Activated T-helper 1 cell treated with anti-CD3 and anti-CD28 coated beads, Interleukin-12 subunit alpha, Interleukin-12 subunit beta, Interleukin-2, Interleukin-4 antibody, amounts not matched to agents 30 ng/mL and 10 ng/mL and 1 ng/mL, durations not matched to agents 14 hours and 24 hours and 36 hours (primary cell): ENCODE measurements at regions not wholly inside any gene's neighbourhood (a gene's known extent, or its start where the extent isn't known, plus 50 kb on each side); places are given as distances from the start of the nearest gene placed in this dataset.

Experiments used
- DNase-seq: peaks from one replicate; pipeline ENCODE4 v3.0.0; 2021; ENCODE audit warnings: low spot score
- H3K27ac Mint-ChIP-seq: one replicate; pipeline ENCODE4 v1.8.0; 2021; ENCODE audit warnings: mild to moderate bottlenecking, mixed read lengths
- H3K27me3 Mint-ChIP-seq: one replicate; pipeline ENCODE4 v1.8.0; 2022; ENCODE audit warnings: mild to moderate bottlenecking, moderate library complexity, mixed read lengths; ENCODE audit not compliant: insufficient read depth
- H3K36me3 Mint-ChIP-seq: one replicate; pipeline ENCODE4 v1.8.0; 2021; ENCODE audit warnings: low read depth, mixed read lengths
- H3K4me1 Mint-ChIP-seq: one replicate; pipeline ENCODE4 v1.8.0; 2021; ENCODE audit warnings: low read depth, mixed read lengths
- H3K4me3 Mint-ChIP-seq: one replicate; pipeline ENCODE4 v1.8.0; 2021; ENCODE audit warnings: mild to moderate bottlenecking, moderate library complexity, mixed read lengths
- H3K9me3 Mint-ChIP-seq: one replicate; pipeline ENCODE4 v1.8.0; 2021; ENCODE audit warnings: mixed read lengths
- intact Hi-C: fragments of 100-400 bp; cut with micrococcal nuclease; formaldehyde crosslinking; loops from one replicate; pipeline ENCODE4 v1.15.1; 2024

DNA sequence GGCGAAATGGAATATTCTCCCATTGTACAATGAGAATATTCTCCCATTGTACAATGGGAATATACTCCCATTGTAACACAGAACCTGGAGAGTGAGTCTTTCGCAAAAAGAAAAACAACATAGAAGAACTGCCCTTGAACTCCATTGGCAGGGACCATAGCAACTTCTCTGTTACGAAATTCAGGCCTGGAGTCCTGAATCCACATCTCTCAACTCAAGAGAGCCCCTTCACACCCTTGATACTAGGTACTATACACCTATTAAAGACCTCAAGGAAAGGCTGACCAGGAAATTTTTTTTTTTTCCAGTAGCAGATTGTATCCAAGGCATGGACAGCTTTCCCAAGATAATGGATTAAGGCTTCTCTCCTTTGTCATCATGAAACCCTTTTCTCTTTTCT lies 1687.0 kb downstream of the GRIK2 start:
- Mint-ChIP-seq H3K4me3 (no peak overlapping the region), H3K27me3 (no peaks in the 10 kb centered on the region), H3K4me1 (no peaks in the 10 kb centered on the region), H3K9me3 (peaks cover 5% of the 10 kb centered on the region), H3K36me3 (no peaks in the 10 kb centered on the region), H3K27ac (no peak overlapping the region)
- intact Hi-C loops, result no loop called here
- no peak for DNase-seq

GRCh38 chr6:103079867-103080266 lies 1686.4 kb downstream of the GRIK2 start:
- intact Hi-C loops, result no loop called here
- H3K4me3 Mint-ChIP-seq, result no peak overlapping the region
- no peaks in the 10 kb centered on the region for H3K27me3 Mint-ChIP-seq
- H3K36me3 Mint-ChIP-seq, result no peaks in the 10 kb centered on the region
- H3K4me1 Mint-ChIP-seq, result no peaks in the 10 kb centered on the region
- H3K27ac Mint-ChIP-seq, result no peak overlapping the region
- peaks cover 5% of the 10 kb centered on the region for H3K9me3 Mint-ChIP-seq
- DNase-seq, result no peak

DNA sequence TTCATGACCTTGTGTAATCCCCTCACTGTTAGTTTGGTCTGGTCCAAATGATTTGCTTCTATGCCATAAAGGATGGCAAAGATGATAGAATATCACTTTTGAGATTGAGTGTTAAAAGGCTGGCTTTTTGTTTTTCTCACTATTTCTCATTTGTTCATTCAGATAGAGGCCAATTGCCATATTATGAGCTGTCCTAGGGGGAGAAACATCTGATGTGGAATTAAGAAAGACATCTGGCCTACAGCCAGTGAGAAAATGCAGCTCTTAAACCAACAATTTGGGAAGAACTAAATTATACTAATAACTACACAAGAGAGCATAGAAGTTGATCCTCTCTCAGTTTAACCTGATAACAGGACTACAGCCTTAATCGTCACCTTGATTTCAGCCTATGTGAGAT lies 1668.6 kb downstream of the GRIK2 start:
- intact Hi-C loops, result no loop called here
- Mint-ChIP-seq H3K4me3 (no peak overlapping the region), H3K36me3 (no peaks in the 10 kb centered on the region), H3K27me3 (no peaks in the 10 kb centered on the region), H3K9me3 (peaks cover under 1% of the 10 kb centered on the region), H3K27ac (no peak overlapping the region), H3K4me1 (no peaks in the 10 kb centered on the region)
- DNase-seq, result no peak

DNA sequence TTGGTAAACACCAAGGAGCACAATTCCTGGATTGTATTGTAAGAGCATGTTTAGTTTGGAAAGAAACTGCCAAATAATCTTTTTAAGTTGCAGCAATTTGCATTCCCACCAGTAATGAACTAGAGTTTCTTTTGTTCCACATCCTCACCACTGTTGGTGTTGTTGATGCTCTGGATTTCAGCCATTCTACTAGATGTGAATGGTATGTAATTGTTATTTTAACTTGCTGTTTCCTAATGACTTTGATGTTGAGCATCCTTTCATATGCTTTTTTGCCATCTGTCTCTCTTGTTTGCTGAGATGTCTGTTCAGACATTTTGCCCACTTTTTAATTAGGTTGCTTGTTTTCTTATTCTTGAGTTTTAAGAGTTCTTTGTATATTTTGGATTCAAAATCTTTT lies 1654.1 kb downstream of the GRIK2 start:
- no peak overlapping the region for H3K4me3 Mint-ChIP-seq

GRCh38 chr6:103042336-103042735 lies 1648.8 kb downstream of the GRIK2 start:
- Mint-ChIP-seq H3K27me3 (no peaks in the 10 kb centered on the region), H3K9me3 (no peaks in the 10 kb centered on the region), H3K4me1 (no peaks in the 10 kb centered on the region), H3K27ac (no peak overlapping the region), H3K36me3 (no peaks in the 10 kb centered on the region), H3K4me3 (no peak overlapping the region)
- intact Hi-C loops, result no loop called here
- no peak for DNase-seq

More for the DNA sequence above, 1654.1 kb downstream of the GRIK2 start:
- DNase-seq, result no peak
- intact Hi-C loops, result no loop called here
- H3K36me3 Mint-ChIP-seq, result no peaks in the 10 kb centered on the region
- no peaks in the 10 kb centered on the region for H3K4me1 Mint-ChIP-seq
- no peaks in the 10 kb centered on the region for H3K9me3 Mint-ChIP-seq
- H3K27ac Mint-ChIP-seq, result no peak overlapping the region
- no peaks in the 10 kb centered on the region for H3K27me3 Mint-ChIP-seq

DNA sequence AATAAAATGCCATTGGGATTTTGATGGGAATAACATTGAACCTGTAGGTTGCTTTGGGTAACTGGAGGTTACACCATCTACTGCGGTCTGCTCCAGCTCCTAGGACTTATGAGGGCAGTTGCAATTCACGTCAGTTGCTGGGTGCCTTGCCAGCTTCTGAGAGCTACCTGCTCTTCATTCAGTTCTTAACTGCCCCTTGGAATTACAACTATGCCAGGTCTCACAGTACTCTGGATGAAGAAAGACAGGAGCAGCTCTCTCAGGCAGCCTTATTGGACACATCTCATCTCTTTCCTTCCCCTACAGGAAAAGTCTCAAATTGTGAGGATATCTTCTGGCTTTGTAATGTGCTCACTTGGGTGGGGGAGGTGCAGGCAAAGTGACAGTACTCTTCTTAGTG lies 1643.3 kb downstream of the GRIK2 start:
- no peak for DNase-seq
- intact Hi-C loops, result no loop called here
- Mint-ChIP-seq H3K27me3 (no peaks in the 10 kb centered on the region), H3K4me3 (no peak overlapping the region), H3K27ac (no peak overlapping the region), H3K4me1 (no peaks in the 10 kb centered on the region), H3K36me3 (no peaks in the 10 kb centered on the region), H3K9me3 (no peaks in the 10 kb centered on the region)

DNA sequence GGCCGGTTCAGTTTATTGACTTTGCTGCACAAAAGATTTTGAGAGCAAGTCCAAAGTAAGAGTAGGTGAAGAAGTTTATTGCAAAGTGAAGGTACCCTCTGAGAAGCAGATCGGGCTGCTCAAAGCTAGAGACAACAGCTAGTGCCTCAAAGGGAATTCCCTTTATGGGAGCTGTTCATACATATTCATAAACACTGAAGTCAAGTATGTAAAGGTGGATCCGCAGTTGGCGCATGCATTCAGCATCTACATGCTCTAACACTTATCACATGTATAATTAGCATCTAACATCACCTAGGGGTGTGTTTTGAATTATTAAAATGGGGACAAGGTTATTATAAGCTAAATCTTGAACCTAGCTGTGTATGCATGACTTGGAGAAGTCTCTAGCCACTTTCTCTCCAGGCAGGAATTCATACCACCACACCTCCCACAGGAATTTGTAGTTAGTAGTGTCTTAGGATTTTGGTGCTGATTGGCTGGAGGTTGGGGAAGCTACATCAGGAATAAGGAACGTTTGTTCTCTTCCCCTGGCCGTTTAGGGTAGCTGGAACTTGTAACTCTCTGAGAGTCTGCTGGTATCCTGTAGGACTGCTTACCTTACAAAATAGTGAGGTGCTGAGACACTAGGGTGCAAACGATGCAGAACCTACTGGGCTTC lies 1633.9 kb downstream of the GRIK2 start:
- H3K36me3 Mint-ChIP-seq, result no peaks in the 10 kb centered on the region
- intact Hi-C loops, result no loop called here
- DNase-seq, result no peak
- H3K27me3 Mint-ChIP-seq, result no peaks in the 10 kb centered on the region
- H3K9me3 Mint-ChIP-seq, result no peaks in the 10 kb centered on the region
- no peaks in the 10 kb centered on the region for H3K4me1 Mint-ChIP-seq
- no peak overlapping the region for H3K27ac Mint-ChIP-seq
- no peak overlapping the region for H3K4me3 Mint-ChIP-seq

DNA sequence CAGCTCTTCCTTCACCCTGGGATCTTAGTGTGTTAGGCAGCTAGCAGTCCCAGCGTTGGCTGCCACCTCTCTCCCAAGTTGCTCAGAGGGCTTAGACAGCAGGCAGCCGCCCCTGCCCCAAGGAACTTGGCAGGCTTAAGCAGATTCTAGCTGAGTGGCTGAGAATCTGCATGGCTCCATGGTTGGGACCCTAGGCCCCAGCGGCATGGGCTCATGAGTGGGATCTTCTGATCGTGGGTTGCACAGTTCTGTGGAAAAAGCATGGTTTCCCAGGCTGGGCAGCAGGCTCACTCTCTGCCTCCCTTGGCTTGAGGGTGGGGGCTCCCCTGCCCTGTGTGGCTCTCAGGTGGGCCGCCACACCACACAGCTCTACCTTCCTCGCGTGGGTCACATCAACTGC lies 1624.9 kb downstream of the GRIK2 start:
- Mint-ChIP-seq H3K4me3 (no peak overlapping the region), H3K36me3 (no peaks in the 10 kb centered on the region), H3K27ac (no peak overlapping the region), H3K27me3 (no peaks in the 10 kb centered on the region), H3K9me3 (no peaks in the 10 kb centered on the region), H3K4me1 (no peaks in the 10 kb centered on the region)
- no peak for DNase-seq
- intact Hi-C loops, result no loop called here

- no peak overlapping the region for H3K27ac Mint-ChIP-seq
- H3K9me3 Mint-ChIP-seq, result no peaks in the 10 kb centered on the region
- no peak for DNase-seq
- no peaks in the 10 kb centered on the region for H3K4me1 Mint-ChIP-seq
- H3K4me3 Mint-ChIP-seq, result no peak overlapping the region
- no peaks in the 10 kb centered on the region for H3K27me3 Mint-ChIP-seq
- H3K36me3 Mint-ChIP-seq, result no peaks in the 10 kb centered on the region
- intact Hi-C loops, result no loop called here
Observed at GRCh38 chr6:103017878-103018277, 1624.4 kb downstream of the GRIK2 start.

DNA sequence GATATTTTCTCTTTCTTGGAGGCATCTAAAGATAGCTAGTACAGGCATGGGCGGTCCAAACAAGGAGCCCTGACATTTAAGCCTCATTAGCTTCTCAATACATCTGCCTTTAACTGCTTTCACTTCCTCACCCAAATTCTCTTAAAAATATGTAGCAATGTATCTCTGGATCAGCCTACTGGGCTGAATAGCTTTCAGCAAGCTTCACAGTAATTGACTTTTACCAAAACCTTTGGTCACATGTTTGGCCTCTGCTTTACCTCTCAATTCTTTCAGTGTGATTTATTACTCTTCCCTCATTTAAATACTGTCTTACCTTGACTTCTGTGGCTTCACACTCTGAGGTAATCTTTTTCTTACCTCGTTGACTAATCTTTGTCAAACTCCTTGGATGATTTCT lies 1618.1 kb downstream of the GRIK2 start:
- no peaks in the 10 kb centered on the region for H3K36me3 Mint-ChIP-seq
- no peak overlapping the region for H3K27ac Mint-ChIP-seq
- H3K4me1 Mint-ChIP-seq, result no peaks in the 10 kb centered on the region
- DNase-seq, result no peak
- peaks cover 4% of the 10 kb centered on the region for H3K9me3 Mint-ChIP-seq
- H3K27me3 Mint-ChIP-seq, result no peaks in the 10 kb centered on the region
- H3K4me3 Mint-ChIP-seq, result no peak overlapping the region
- intact Hi-C loops, result no loop called here

DNA sequence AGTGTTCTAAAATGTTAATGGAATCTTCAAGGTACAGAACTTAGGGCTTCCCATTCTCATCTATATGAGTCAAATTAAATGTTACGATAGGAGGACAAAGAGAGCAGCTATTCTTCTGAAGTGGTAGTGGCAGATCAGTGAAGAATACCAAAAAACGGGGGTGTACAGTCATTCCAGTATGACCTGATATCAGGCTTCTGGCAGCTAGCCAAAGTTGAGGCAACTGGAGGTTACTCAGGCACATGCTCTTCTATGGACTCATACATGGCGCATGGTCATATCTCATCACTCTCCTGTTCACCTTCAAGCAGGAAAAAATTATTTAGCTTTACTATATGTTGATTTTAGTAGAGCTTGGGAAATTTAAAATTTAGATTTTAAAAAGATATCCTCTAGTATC lies 1608.8 kb downstream of the GRIK2 start:
- DNase-seq, result no peak
- Mint-ChIP-seq H3K27me3 (no peaks in the 10 kb centered on the region), H3K27ac (no peak overlapping the region), H3K4me3 (no peak overlapping the region), H3K9me3 (peaks cover 9% of the 10 kb centered on the region), H3K36me3 (no peaks in the 10 kb centered on the region), H3K4me1 (no peaks in the 10 kb centered on the region)
- intact Hi-C loops, result no loop called here

DNA sequence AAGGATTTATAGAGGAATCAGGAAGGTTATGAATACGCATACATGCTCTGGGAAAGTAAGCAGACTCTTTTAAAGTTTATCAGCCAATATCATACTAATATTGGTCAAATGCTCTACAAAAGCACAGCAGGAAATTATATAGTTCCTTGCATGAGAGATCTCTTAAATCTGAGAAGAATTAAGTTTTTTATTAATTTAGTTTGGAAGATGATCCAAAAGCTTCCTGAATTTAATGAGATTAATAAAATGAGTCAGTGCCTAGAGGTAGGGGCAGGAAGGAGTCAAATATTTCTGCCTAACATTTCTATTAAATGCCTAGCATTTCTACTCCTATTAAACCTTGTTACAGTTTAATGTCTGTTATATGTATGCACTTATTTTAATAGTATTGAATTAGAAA lies 1608.2 kb downstream of the GRIK2 start:
- no peak overlapping the region for H3K27ac Mint-ChIP-seq
- no peaks in the 10 kb centered on the region for H3K4me1 Mint-ChIP-seq
- DNase-seq, result no peak
- H3K36me3 Mint-ChIP-seq, result no peaks in the 10 kb centered on the region
- no peak overlapping the region for H3K4me3 Mint-ChIP-seq
- intact Hi-C loops, result no loop called here
- H3K27me3 Mint-ChIP-seq, result no peaks in the 10 kb centered on the region
- peaks cover 9% of the 10 kb centered on the region for H3K9me3 Mint-ChIP-seq

GRCh38 chr6:103000688-103001087 lies 1607.2 kb downstream of the GRIK2 start:
- DNase-seq, result no peak
- Mint-ChIP-seq H3K9me3 (peaks cover 6% of the 10 kb centered on the region), H3K27me3 (no peaks in the 10 kb centered on the region), H3K4me3 (no peak overlapping the region), H3K27ac (no peak overlapping the region), H3K4me1 (no peaks in the 10 kb centered on the region), H3K36me3 (no peaks in the 10 kb centered on the region)
- intact Hi-C loops, result no loop called here

DNA sequence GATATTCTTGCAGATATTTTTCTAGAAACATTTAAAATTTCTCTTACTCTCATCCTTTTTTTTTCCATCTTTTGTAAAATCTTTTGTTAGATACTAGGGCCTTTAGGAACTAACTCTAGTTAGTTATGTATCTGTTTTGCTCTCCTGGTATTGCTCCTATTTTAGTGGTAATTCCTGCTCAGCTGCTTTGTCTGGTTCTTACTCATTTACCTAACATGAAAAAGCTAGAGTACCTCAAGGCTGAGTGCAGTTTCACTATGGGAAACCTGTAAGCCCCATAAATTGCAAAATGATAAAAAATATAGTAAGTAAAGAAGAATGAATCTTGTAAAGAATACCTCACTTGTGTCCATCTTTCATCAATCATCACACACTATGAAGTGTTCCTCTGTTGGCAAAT lies 1602.0 kb downstream of the GRIK2 start:
- DNase-seq, result no peak
- Mint-ChIP-seq H3K36me3 (no peaks in the 10 kb centered on the region), H3K9me3 (no peaks in the 10 kb centered on the region), H3K4me1 (no peaks in the 10 kb centered on the region), H3K4me3 (no peak overlapping the region), H3K27ac (no peak overlapping the region), H3K27me3 (no peaks in the 10 kb centered on the region)
- intact Hi-C loops, result no loop called here
